HepG2 (cell line): ENCODE measurements at regions not wholly inside any gene's neighbourhood (a gene's known extent, or its start where the extent isn't known, plus 50 kb on each side); places are given as distances from the start of the nearest gene placed in this dataset.
A peak's percentile ranks its signal among the peaks of the same experiment; 100 is the strongest.

Experiments
- E2F2 ChIP-seq: sonication (generic); formaldehyde crosslinking; IDR thresholded peaks from 2 replicates; pipeline ENCODE4 v1.4.0; 2020; ENCODE audit warnings: missing genetic modification reagents, borderline replicate concordance
- MAFF ChIP-seq: IDR thresholded peaks from 2 replicates; pipeline ENCODE4 v1.6.1; 2011; ENCODE audit warnings: low read depth, low read length, improper control_type of control experiment
- MEF2D ChIP-seq: sonication (generic); formaldehyde crosslinking; IDR thresholded peaks from 2 replicates; pipeline ENCODE4 v1.5.1; 2020; ENCODE audit warnings: mild to moderate bottlenecking, missing genetic modification reagents
- MTERF4 ChIP-seq: sonication (generic); formaldehyde crosslinking; IDR thresholded peaks from 2 replicates; pipeline ENCODE4 v1.8.0; 2023; ENCODE audit warnings: mild to moderate bottlenecking, missing genetic modification reagents
- PTBP1 ChIP-seq: fragments of 200-400 bp; formaldehyde crosslinking; IDR thresholded peaks from 2 replicates; pipeline ENCODE4 v1.6.1; 2018; ENCODE audit warnings: low read length, low read depth; ENCODE audit not compliant: poor library complexity, severe bottlenecking
- RFX5 ChIP-seq: IDR thresholded peaks from 2 replicates; pipeline ENCODE4 v1.6.1; 2011; ENCODE audit warnings: low read depth, low read length, improper control_type of control experiment
- SIN3B ChIP-seq: fragments of 150-350 bp; IDR thresholded peaks from 2 replicates; pipeline ENCODE4 v1.6.1; 2014; ENCODE audit warnings: low read length
- SP1 ChIP-seq, 2 experiments: fragments of 450-650 bp in 1 of 2; sonication (generic) in 1 of 2; formaldehyde crosslinking in 1 of 2; IDR thresholded peaks; 2 replicates each; pipeline versions ENCODE4 v1.4.0 to v1.6.1; 2016 to 2020; ENCODE audit warnings: missing genetic modification reagents in 1 of 2
- SRY ChIP-seq: sonication (generic); formaldehyde crosslinking; IDR thresholded peaks from 2 replicates; pipeline ENCODE4 v1.8.0; 2022; ENCODE audit warnings: mild to moderate bottlenecking, missing genetic modification reagents
- SSRP1 ChIP-seq: IDR thresholded peaks from 2 replicates; pipeline ENCODE4 v1.6.1; 2016; ENCODE audit warnings: control low read depth
- ZBTB44 ChIP-seq: sonication (generic); formaldehyde crosslinking; IDR thresholded peaks from 2 replicates; pipeline ENCODE4 v1.4.0; 2020; ENCODE audit warnings: missing genetic modification reagents
- ZFP36L1 ChIP-seq: sonication (generic); formaldehyde crosslinking; IDR thresholded peaks from 2 replicates; pipeline ENCODE4 v1.8.0; 2022; ENCODE audit warnings: mild to moderate bottlenecking, missing genetic modification reagents, moderate library complexity
- ZNF274 ChIP-seq: sonication (generic); formaldehyde crosslinking; IDR thresholded peaks from 2 replicates; pipeline ENCODE4 v1.5.1; 2020; ENCODE audit warnings: mild to moderate bottlenecking, missing genetic modification reagents
- ZNF331 ChIP-seq: sonication (generic); formaldehyde crosslinking; IDR thresholded peaks from 2 replicates; pipeline ENCODE4 v1.4.0; 2020; ENCODE audit warnings: missing genetic modification reagents
- ZNF816 ChIP-seq: sonication (generic); formaldehyde crosslinking; IDR thresholded peaks from 2 replicates; pipeline ENCODE4 v1.8.0; 2022; ENCODE audit warnings: missing genetic modification reagents, mild to moderate bottlenecking, borderline replicate concordance
- TF ChIP-seq, protein P1 (sequence below): sonication (generic); formaldehyde crosslinking; conservative IDR thresholded peaks from 2 replicates; pipeline ENCODE4 v1.5.0; 2020; ENCODE audit warnings: missing genetic modification reagents
- TF ChIP-seq, protein P2 (sequence below): sonication (generic); formaldehyde crosslinking; IDR thresholded peaks from 2 replicates; pipeline ENCODE4 v1.4.0; 2020; ENCODE audit warnings: mild to moderate bottlenecking, missing genetic modification reagents

DNA sequence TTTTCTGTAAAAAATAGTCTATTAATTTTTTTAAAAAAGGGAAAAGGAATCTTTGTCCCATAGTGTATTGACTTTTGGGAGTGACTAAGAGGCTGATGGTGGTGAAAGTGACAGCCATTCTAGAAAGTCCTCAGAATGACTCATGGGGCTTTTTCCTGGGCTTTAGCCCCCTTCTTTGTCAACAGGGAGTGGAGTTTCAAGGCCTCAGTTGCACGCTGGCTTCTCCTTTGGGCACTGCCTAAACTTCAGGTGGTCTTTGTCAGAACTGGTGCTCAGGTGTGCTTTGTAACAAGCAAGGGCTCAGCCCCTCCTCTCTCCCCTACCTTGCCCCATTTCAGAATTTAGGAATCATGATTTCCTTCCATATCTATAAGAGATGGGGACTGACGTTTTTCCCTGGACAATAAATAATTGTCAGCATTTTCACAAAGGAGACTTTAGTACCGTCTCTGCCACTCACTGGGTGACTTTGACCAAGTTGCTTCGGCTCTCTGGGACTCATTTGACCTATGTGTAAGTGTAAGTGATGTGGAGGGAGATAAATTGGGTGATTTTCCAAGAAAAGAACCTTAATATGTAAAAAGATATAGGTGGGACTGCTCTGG, 61.2 kb upstream of the IGFBP2 start (continued):
- TF ChIP-seq PTBP1 (no peak), SIN3B (no peak), MAFF (peak; percentile 79), RFX5 (no peak), ZNF274 (CRISPR knock-in tag) (no peak), MEF2D (CRISPR knock-in tag) (peak; percentile 92), ZNF816 (CRISPR knock-in tag) (no peak), SRY (CRISPR knock-in tag) (no peak; the same call in 1 of the 2 replicates), E2F2 (CRISPR knock-in tag) (no peak), SP1 (IDR thresholded peaks at IDR 0.05) (no peak), SP1 (CRISPR knock-in tag; IDR thresholded peaks at IDR 0.05) (no peak), ZNF331 (CRISPR knock-in tag) (no peak), SSRP1 (CRISPR knock-in tag) (no peak), ZBTB44 (CRISPR knock-in tag) (no peak), MTERF4 (CRISPR knock-in tag) (no peak), ZFP36L1 (CRISPR knock-in tag) (no peak)
- TF ChIP-seq, protein P1, sequence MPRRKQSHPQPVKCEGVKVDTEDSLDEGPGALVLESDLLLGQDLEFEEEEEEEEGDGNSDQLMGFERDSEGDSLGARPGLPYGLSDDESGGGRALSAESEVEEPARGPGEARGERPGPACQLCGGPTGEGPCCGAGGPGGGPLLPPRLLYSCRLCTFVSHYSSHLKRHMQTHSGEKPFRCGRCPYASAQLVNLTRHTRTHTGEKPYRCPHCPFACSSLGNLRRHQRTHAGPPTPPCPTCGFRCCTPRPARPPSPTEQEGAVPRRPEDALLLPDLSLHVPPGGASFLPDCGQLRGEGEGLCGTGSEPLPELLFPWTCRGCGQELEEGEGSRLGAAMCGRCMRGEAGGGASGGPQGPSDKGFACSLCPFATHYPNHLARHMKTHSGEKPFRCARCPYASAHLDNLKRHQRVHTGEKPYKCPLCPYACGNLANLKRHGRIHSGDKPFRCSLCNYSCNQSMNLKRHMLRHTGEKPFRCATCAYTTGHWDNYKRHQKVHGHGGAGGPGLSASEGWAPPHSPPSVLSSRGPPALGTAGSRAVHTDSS, result no peak
- TF ChIP-seq, protein P2, sequence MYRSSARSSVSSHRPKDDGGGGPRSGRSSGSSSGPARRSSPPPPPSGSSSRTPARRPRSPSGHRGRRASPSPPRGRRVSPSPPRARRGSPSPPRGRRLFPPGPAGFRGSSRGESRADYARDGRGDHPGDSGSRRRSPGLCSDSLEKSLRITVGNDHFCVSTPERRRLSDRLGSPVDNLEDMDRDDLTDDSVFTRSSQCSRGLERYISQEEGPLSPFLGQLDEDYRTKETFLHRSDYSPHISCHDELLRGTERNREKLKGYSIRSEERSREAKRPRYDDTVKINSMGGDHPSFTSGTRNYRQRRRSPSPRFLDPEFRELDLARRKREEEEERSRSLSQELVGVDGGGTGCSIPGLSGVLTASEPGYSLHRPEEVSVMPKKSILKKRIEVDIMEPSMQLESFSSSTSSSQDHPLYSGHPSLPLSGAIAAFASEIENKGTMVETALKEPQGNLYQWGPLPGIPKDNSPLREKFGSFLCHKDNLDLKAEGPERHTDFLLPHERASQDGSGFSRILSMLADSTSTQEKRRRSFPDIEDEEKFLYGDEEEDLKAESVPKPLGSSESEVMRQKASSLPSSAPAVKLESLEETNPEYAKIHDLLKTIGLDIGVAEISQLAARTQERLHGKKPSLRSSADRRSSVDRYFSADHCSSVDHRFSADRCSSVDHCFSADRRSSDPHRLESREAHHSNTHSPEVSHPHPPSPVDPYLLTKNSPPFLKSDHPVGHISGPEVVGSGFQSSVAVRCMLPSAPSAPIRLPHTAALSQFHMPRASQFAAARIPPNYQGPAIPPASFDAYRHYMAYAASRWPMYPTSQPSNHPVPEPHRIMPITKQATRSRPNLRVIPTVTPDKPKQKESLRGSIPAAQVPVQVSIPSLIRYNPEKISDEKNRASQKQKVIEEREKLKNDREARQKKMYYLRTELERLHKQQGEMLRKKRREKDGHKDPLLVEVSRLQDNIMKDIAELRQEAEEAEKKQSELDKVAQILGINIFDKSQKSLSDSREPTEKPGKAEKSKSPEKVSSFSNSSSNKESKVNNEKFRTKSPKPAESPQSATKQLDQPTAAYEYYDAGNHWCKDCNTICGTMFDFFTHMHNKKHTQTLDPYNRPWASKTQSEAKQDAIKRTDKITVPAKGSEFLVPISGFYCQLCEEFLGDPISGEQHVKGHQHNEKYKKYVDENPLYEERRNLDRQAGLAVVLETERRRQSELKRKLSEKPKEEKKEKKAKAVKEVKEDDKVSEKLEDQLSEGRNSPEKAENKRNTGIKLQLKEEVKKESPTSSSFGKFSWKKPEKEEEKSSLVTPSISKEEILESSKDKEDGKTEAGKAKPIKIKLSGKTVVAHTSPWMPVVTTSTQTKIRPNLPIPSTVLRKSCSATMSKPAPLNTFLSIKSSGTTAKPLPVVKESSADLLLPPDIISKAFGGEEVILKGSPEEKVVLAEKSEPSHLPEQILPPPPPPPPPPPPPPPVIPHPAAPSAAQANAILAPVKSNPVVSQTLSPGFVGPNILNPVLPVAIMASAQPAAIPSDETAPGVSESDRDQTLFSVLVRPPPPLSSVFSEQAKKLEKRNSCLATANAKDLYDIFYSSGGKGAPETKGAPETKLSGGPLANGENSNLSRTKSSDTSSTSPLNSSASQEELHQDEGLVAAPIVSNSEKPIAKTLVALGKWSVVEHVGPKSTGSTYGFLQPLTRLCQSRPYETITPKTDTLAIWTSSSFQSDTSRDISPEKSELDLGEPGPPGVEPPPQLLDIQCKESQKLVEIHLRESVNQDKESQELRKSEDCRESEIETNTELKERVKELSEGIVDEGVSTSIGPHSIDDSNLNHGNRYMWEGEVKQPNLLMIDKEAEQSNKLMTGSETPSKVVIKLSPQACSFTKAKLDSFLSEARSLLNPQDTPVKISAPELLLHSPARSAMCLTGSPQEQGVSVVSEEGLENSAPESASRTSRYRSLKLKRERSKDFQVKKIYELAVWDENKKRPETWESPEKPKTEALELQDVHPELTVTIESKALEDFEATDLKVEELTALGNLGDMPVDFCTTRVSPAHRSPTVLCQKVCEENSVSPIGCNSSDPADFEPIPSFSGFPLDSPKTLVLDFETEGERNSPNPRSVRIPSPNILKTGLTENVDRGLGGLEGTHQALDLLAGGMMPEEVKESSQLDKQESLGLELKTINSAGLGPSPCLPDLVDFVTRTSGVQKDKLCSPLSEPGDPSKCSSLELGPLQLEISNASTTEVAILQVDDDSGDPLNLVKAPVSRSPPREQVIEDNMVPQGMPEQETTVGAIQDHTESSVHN (CRISPR knock-in tag), result no peak
